Fibroblast of peridontal ligament (primary cell): ENCODE measurements at regions not wholly inside any gene's neighbourhood (a gene's known extent, or its start where the extent isn't known, plus 50 kb on each side); places are given as distances from the start of the nearest gene placed in this dataset.
A peak's percentile ranks its signal among the peaks of the same experiment; 100 is the strongest.
"Not testable (repeated sequence)": the region's sequence is repeated elsewhere in the genome, so short reads cannot be mapped to it uniquely, and the experiment has no call there.

Experiments
- DNase-seq: peaks from one replicate; pipeline ENCODE4 v3.0.0-alpha.2; 2010; ENCODE audit errors: extremely low read depth

DNA sequence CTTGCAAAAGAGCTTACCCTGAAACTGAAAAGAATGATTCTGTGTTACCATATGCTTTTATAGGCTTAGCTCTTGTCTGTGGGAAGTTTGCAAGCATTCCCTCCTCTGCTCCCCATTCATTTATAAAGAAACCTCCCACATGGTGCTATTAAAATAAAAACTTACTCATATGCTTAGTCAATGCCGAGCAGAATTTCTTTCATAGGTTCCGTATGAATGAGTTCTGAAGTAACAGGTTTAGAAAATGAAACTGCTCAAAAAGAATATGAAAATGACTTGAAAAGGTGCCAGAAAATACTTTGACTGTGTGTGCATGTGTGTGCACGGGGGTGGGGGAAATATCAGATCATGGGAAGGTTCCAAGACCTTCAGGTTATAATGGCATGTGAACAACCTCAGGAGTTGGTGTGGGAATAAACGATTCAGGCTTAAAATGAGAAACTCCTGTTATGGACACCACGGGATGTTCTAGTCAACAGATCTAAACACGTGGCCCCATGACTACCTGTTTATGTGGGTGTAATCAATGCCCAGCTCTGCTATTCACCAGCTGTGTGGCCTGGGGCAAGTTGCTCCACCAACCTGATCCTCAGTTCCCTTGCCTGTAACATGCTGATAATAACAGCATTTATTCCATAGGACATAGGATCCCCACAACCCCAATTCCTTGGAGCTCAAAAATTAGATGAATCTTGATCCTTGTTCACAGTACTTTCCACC lies 293.7 kb upstream of the PLGLB1 start:
- DNase-seq: not testable (repeated sequence)

DNA sequence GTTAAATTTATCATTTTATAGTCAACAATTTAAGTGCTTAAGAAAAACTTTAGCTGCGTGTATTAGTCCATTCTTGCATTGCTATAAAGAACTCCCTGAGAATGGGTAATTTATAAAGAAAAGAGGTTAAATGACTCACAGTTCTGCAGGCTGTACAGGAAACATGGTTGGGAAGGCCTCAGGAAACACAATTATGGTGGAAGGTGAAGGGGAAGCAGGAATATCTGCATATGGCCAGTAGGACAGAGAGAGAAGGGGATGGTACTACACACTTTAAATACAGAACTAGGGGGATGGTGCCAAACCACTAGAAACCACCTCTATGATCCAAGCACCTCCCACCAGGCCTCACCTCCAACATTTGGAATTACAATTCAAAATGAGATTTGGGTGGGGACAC lies 295.5 kb upstream of the PLGLB1 start:
- not testable (repeated sequence) for DNase-seq

DNA sequence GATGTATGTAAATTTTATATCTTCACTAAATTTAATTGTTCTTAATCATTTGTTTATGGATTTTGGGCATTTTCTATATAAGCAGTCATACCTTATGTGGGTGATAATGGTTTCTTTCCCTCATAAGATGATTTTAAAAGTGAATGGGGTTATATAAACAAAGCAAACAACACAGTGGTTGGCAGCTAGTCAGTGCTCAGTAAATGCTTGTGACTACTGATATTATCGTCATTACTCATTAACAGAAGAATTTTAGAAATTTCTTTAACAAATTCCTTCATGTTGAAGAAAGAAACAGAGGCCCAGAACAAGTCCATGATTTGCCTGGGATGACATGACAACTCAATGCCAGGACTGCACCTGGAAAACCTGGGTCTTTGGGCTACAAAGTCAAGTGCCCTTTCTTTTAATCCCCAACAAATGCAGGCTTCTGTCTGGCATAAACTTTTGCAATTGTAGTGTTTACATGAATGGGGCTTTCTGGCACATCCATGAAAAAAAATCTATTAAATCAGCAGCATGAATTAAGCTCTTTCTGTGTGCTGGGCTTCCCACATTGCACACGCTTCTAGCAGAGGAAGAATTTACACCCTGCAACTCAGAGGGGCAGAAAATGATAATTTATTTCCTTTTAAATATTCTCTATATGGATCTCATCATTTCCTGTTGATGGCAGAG lies 297.3 kb upstream of the PLGLB1 start:
- peak; percentile 65 for DNase-seq

DNA sequence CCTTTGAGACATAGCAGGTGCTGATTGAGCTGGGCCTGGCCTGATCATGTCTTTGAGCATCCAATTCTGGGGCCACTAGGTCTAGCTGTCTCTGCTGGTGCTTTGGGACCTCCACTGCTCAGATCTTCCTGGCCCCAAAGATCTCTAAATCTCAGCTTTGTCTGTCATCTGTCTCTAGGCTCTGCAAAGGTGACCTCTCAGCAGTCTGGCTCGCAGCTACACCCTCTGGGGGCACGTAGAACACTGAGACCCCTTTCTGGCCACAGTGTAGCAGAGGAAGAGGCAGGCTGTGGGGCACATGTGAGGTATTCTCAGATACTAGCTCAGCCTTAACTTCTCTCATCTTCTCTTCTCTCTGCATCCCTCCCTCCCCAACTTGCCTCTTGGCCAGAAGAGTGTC lies 298.1 kb upstream of the PLGLB1 start:
- not testable (repeated sequence) for DNase-seq

DNA sequence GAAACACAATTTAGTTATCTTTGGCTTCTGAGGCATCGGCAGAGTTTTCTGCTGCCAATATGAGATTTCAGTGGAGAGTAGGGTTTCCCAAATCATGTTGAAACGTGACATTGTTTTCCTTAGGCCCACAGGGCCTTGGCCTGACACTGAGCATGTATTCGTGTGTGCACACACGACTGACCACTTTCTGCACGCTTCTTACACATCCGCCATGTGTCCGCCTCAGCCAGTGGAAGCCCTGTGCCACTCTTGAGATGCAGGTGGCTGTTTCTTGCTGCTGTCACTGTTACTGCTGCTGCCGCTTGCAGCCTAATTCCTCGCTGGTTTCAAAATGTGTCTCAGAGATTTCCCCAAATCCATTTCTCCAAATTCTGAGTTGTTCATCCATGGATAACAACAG lies 299.6 kb upstream of the PLGLB1 start:
- not testable (repeated sequence) for DNase-seq

DNA sequence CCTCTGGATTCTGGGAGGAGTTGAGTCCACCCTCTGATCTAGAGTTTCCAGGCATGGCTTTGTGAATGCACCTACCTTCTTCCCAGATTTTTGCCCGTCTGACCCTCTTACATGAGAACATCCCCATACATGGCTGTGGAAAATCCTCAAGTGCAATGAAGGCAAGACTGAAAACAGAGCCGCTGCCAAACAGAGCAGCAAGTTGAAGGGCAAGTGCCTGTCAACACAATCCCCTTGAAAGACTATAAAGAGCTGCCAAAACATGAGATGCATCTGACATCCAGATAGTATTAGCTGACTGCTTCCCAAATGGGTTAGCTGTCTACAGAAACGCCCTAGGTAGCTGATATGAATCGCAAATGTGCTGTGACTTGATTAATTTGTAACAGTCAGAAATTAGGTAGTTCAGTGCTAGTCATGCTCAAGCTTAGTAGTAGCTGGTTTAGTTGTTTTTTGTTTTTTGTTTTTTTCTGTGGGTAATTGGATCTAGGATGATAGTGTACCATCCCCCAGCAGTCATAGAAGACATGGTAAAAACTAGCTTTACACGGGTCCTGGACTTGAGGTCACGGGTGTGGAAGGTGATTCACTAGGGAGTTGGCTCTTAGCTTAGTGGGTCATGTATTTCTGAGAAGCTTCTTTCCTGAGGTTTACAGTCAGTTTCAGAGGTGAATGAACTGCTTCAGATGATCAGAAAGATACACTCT lies 302.8 kb upstream of the PLGLB1 start:
- not testable (repeated sequence) for DNase-seq

DNA sequence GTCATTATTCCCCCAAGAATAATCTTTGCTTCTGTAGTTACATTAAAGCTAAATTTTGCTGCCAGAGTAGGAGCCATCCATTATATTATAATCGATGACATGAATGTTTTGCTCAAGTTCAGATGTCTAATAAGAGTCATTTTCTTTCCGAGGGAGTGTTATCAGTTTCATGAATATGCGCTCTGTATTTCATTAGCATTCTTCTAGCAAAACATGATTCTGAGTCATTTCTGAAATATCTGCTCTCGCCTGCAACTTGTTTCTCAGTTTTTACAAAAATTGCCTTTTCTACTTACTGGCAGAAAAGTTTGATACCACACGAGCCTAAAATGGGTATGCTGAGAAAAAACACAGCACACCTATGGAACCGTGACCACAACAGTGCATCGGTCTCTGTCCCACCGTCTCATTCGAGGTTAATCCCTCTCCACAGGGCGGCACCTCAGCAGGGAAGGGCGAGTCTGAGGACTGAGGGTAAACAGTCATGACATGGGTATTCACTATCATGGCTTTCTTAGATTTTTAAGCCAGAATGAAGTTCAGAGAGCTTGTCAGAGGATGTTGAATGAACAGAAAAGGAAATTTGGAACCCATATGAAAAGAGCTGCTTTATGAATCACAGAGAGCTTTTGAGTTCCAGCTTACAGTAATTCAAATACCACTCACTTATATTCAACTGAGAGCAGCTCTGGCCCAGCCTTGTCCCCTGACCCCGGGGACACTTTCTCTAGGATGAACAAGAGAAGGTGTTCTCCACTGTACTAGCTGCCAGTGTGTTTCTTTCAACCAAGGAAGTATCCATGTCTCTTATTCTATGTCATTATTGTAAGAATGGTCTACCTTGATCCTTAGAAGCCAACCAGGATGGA lies 303.6 kb upstream of the PLGLB1 start:
- not testable (repeated sequence) for DNase-seq

DNA sequence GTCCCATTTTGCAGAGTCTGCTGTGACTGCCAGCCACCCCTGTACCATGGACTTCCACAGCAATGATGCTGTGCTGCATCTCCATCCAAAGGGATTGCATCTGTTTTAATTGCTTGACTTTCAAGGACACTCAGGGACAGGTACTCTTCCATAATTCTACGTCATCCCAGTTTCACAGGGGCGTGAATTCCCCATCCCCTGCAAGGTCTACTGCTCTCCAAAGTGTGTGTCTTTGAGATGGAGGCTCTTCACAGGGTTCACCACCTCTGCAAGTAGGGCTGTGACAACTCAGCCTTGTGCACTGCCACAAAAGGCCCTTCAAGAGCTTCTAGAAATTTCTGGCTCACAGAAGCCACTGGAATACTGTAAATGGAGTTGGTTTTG lies 304.3 kb upstream of the PLGLB1 start:
- DNase-seq: not testable (repeated sequence)

DNA sequence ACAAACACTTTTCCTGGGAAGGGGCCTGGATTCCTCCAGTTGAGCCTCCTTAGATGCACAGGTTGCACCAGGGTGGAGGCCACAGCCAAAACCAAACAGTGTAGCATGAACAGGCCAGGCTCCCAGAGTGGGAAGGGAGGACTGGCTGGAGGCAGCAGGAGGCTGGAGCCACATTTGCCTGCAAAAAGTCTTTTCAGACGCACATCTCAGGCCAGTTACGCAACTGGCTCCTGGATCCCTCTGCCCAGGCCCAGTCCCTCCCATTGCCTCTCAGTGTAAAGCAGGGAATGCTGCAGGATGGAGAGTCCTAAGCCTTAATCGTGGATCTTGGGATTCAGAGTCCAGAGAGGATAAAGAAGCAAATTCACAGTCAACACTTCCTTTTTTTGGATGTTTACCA lies 305.1 kb upstream of the PLGLB1 start:
- not testable (repeated sequence) for DNase-seq

DNA sequence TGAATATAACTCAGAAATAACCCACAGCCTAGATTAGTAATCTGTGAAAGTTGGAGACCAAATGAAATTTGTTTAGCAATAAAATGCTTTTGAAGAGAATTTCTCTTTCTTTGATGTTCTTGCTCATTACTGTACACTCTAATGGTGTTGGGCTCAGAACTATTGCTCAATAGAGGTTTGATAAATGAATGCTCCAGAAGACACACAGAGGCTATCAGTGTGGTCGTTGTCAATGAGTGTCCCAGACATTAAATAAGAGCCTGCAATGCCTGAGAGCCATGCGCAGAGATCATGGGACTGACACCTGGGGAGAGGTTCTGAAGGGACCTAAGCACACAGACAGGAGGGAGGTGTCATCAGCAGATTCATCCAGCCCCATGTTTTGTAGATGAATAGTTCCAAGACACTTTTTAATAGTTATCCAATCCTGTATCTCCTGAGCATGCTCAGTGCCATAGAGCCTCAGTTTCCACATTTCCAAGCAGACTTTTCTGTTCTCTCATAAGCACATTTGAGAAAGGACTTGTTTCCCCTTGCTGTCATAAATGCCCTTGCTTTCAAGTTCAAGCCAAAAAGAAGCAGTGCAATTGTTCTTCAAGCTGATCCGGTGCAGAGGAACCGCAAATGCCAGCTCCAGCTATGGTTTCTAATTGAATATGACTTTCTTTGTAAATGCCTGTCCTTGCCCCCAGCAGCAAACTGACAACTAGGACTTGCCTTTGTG lies 306.2 kb upstream of the PLGLB1 start:
- DNase-seq: not testable (repeated sequence)

DNA sequence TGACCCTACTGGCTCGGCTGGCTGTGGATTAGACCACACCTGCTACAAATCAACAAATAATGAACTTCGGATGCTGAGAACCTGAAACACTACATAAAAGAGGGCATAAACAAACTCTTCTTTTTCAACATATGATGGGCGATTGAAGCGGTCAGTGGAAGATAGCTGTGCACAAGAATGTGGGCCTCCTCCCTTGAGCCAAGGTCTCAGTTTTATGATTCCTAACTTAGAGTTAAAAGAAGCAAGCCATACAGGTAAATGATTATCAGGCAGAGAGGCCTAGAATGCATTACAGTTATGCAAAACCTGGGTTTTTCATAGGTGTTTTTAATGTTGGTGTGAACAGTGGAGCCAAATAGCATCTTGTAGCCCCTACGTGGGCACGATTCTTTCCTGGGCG lies 307.9 kb upstream of the PLGLB1 start:
- DNase-seq: not testable (repeated sequence)

DNA sequence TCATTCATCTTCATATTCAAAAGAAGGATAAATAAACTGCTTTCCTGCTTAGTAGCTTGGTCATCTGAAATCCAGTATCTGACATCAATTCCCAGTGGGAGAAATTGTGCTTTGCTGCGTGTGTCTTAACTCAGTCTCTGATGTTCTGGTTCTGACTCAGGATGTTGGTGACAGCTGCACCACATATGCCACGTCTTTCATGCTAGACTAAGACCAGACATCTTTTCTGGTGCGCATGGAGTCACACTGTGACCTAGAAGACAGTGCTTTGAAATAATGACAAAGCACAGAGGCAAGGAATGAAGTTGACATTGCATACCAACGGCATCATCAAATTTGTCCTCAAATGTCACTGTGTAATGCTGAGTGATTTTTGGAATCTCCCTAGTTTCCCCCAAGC lies 308.8 kb upstream of the PLGLB1 start:
- not testable (repeated sequence) for DNase-seq

DNA sequence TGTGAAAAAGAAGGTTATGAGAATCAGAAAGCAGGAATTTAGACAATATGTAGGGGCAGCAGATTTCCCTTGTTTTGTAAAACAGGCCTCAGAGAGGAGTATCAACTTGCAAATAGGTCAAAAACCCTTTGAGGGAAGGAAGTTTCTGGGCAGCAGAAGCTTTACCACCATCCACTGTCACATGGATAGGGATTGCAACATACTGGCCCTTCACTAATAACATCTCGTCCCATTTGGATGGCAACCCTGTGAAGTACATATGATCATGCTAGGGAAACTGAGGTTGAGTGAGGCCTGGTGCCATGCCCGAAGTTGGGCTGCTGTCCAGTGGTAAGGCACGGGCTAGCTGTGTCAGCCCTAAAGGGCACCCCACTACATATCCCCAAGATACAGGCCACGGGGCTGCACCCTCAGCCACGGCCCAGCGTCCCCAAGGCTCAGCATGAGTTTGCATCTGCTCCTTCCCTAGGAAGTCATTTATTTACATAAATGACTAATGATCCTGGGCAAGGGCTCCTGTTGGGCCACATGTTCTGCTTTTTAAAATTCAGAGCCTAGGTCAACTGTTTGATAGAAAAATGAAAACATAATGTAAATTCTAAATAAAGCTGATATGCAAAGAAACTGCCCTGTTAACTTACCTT lies 310.4 kb upstream of the PLGLB1 start:
- not testable (repeated sequence) for DNase-seq

DNA sequence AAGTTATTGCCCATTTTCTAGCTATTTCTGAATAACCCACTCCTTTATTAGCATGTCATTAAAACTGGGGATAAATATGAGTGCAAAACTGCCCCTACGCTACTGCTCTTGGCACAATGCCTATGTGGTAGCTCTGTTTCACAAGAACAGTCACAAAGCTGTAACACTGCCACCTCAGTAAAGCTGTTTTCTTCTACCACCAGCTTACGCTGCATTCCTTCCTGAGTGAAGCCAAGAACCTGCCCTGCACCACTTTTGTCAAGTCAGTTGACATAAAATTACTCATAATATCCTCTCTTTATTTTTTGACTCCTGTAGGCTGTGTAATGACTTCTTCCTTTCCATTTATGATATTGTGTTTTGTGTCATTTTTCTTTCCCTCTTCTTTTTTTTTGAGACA lies 313.2 kb upstream of the PLGLB1 start:
- DNase-seq: not testable (repeated sequence)

DNA sequence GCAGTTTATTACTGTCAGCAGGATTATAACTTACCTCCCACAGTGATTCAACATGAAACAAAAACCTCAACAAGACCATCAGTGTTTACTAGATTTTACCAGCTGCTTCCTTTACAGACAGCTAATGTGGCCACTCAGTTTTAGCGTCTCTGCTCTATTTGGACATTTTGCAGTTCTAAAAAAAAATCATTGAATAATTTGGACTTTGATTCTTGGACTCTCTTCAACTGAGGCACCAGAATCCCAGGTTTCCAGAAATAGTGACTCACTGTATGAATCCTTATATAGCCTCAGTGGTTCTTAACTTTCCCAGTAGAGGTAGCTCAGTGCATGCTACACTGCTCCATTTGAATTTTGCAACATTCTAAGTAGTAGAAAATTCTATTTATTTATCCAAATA lies 317.4 kb upstream of the PLGLB1 start:
- peak; percentile 79 for DNase-seq

DNA sequence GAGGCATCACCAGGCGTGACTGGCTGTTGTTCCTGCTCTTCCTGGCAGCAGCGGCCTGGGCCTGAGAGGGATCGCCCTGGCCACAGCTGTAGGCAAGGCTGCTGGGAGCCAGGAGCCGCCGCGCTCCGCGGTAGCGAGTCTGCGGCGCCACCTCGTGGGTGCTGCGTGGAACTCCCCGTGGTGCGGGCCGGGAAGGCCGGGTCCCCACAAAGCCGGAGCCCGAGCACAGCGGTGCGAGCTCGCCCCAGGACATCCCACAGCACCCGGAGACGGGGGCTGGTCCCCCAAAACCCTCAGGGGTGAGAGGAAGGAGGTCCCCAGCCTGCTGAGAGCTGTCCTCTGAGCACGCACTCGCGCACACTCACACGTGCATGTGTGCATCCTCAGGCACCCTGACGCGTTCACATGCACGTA lies 320.0 kb upstream of the PLGLB1 start:
- DNase-seq: peak; percentile 71

DNA sequence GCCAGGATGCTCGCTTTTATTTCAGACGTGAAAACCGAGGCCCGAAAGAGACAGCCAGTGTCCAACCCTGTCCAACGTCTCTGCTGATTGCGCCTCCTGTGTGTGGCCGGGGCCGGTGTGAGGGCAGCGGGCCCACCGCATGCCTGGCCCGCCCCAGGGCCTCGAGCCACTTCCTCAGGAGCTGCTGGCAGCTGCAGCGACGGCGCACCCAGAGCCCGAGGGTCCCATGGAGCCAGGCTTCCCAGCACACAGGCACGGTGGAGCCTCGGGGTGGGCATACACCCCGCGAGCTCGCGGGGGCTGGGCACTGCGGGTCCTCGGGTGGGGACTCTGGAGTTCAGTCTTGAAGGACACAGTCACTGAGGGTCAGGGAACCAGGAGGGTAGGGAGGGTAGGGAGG lies 320.5 kb upstream of the PLGLB1 start:
- DNase-seq: not testable (repeated sequence)

DNA sequence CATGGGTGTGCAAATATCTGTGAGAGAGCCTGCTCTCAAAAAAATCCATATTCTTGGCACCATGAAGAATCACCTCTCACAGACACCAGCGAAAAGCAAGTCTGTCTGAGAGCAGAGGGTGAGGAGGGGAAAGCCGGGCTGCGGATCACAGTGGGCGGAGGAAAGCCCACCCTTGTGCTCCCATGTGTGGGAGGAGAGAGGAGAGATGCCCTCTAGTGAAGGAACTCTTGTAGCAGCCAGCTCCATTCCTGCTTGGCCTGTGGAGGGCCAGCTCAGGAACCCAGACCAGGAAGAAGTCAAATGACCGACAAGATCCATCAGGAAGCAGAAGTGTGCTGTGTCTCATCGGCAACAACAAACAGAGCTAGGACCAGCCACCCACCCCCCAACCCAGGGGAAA lies 321.7 kb upstream of the PLGLB1 start:
- not testable (repeated sequence) for DNase-seq

DNA sequence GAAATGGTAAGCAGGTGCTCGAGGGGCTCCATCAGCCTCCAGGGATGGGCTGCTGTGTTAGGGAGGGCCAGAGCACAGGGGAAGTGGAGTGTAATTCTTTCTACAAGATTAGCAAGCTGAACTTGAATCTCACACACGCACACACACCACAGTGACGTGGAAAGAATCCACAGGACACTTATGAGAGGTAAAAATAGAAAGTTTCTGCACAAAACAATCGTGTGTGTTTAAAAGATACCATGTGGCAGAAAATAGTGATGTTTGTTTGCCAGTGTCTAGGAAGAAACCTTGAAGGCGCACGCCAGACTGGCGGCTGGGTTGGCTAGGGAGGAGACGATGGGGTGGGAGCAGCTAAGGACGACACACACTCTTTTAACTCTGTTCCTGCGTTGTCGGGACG lies 323.6 kb upstream of the PLGLB1 start:
- not testable (repeated sequence) for DNase-seq

DNA sequence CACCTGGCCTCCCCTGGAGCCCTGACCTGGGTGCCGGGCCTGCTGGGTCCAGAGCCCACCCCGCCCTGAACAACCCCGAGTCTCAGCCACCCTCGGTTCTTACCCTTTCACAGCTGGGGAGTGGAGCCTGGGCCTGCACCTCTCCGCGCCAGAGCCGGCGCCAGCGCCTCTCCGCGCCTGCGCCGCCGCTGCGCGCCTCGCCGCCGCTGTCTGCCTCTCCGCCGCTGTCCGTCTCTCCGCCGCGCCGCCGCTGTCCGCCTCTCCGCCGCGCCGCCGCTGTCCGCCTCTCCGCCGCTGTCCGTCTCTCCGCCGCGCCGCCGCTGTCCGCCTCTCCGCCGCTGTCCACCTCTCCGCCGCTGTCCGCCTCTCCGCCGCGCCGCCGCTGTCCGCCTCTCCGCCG lies 326.9 kb upstream of the PLGLB1 start:
- not testable (repeated sequence) for DNase-seq

DNA sequence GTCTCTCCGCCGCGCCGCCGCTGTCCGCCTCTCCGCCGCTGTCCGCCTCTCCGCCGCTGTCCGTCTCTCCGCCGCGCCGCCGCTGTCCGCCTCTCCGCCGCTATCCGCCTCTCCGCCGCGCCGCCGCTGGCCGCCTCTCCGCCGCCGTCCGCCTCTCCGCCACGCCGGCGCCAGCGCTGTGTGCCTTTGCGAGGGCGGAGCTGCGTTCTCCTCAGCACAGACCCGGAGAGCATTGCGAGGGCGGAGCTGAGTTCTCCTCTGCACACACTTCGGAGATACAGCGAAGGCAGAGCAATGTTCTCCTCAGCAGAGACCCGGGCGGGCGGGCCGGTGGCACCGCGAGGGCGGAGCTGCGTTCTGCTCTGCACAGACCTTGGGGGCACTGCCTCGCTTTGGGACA lies 327.4 kb upstream of the PLGLB1 start:
- not testable (repeated sequence) for DNase-seq
